Loucy (cell line): ENCODE measurements at regions not wholly inside any gene's neighbourhood (a gene's known extent, or its start where the extent isn't known, plus 50 kb on each side); places are given as distances from the start of the nearest gene placed in this dataset.

Experiments
- H2AFZ ChIP-seq: fragments of 200-600 bp; sonication (generic); 2 replicates; pipeline ENCODE4 v1.6.0; 2016; ENCODE audit warnings: antibody characterized with exemption, mild to moderate bottlenecking, low read length, moderate library complexity
- H3F3A ChIP-seq: fragments of 200-600 bp; 2 replicates; pipeline ENCODE4 v1.6.0; 2016; ENCODE audit warnings: antibody characterized with exemption, low read depth, mild to moderate bottlenecking
- H3K27me3 ChIP-seq: fragments of 200-600 bp; sonication (generic); 2 replicates; pipeline ENCODE4 v1.6.1; 2014; ENCODE audit warnings: low read length, mild to moderate bottlenecking; ENCODE audit not compliant: insufficient read depth, poor library complexity, severe bottlenecking
- H3K36me3 ChIP-seq: fragments of 200-600 bp; sonication (generic); 2 replicates; pipeline ENCODE4 v1.6.1; 2016; ENCODE audit warnings: low read length; ENCODE audit not compliant: insufficient read depth
- H3K4me1 ChIP-seq: fragments of 200-600 bp; sonication (generic); 2 replicates; pipeline ENCODE4 v1.5.1; 2014; ENCODE audit warnings: low read length, mild to moderate bottlenecking; ENCODE audit not compliant: insufficient read depth, poor library complexity, severe bottlenecking
- H3K4me2 ChIP-seq: fragments of 200-600 bp; sonication (generic); 2 replicates; pipeline ENCODE4 v1.6.0; 2014; ENCODE audit warnings: antibody characterized with exemption, low read length, low read depth, mild to moderate bottlenecking; ENCODE audit not compliant: poor library complexity, severe bottlenecking
- H3K4me3 ChIP-seq: fragments of 200-600 bp; sonication (generic); 2 replicates; pipeline ENCODE4 v1.5.1; 2014; ENCODE audit warnings: low read length, mild to moderate bottlenecking, mixed read lengths; ENCODE audit not compliant: poor library complexity, severe bottlenecking
- H3K79me2 ChIP-seq: fragments of 200-600 bp; sonication (generic); 2 replicates; pipeline ENCODE4 v1.6.1; 2014; ENCODE audit warnings: low read length; ENCODE audit not compliant: insufficient read depth
- H3K9ac ChIP-seq: fragments of 200-600 bp; sonication (generic); 2 replicates; pipeline ENCODE4 v1.6.0; 2014; ENCODE audit warnings: mild to moderate bottlenecking, low read depth, low read length, moderate library complexity; ENCODE audit not compliant: poor library complexity, severe bottlenecking
- H3K9me2 ChIP-seq: fragments of 200-600 bp; sonication (generic); replicated peaks from 2 replicates; pipeline ENCODE4 v1.6.1; 2016; ENCODE audit warnings: low read depth, low read length, mixed read lengths
- H3K9me3 ChIP-seq: fragments of 200-600 bp; sonication (generic); 2 replicates; pipeline ENCODE4 v1.6.1; 2014; ENCODE audit warnings: mild to moderate bottlenecking, antibody characterized with exemption, low read length, low read depth; ENCODE audit not compliant: insufficient read depth
- H4K20me1 ChIP-seq: fragments of 200-600 bp; sonication (generic); 2 replicates; pipeline ENCODE4 v1.6.0; 2014; ENCODE audit warnings: antibody characterized with exemption, low read length, mild to moderate bottlenecking; ENCODE audit not compliant: insufficient read depth, poor library complexity, severe bottlenecking
- CTCF ChIP-seq: fragments of 200-600 bp; sonication (generic); conservative IDR thresholded peaks from 2 replicates; pipeline ENCODE4 v1.5.1; 2014; ENCODE audit warnings: mild to moderate bottlenecking, antibody characterized with exemption, low read length
- EZH2phosphoT487 ChIP-seq: fragments of 200-600 bp; IDR thresholded peaks from 2 replicates; pipeline ENCODE4 v1.6.1; 2018; ENCODE audit warnings: antibody characterized with exemption, mild to moderate bottlenecking, moderate library complexity, borderline replicate concordance

DNA sequence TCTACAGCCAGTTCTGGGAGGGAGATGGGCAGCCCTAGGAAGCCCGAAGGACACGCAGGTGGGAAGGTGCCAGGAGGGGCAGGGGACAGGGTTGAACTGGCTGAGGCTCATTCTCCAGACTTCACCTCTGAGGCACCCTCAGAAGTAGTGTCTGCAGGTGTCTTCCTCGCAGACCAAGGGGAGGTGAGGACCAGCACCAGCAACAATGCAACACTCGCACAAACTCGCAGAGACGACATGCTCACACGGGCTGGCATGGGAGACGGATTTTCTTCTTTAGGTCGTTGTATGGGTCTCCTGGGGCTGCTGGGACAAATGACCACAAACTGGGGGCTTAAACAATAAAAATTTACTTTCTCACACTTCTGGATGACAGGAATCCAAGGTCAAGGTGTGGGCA, 132.2 kb upstream of the FOXF1 start:
- Histone ChIP-seq H3K27me3 (no peaks in the 10 kb centered on the region), H2AFZ (no peak overlapping the region), H3K79me2 (no peaks in the 10 kb centered on the region), H3K9me2 (no peaks in the 10 kb centered on the region), H3K36me3 (no peaks in the 10 kb centered on the region), H3F3A (no peaks in the 10 kb centered on the region), H3K4me2 (no peak overlapping the region), H3K9me3 (peaks cover 4% of the 10 kb centered on the region; the same call in 1 of the 2 replicates), H3K9ac (no peak overlapping the region), H3K4me1 (no peaks in the 10 kb centered on the region), H3K4me3 (no peak overlapping the region), H4K20me1 (no peaks in the 10 kb centered on the region)
- no peak for TF ChIP-seq EZH2phosphoT487
- no peak for TF ChIP-seq CTCF

- H3K9ac ChIP-seq, result no peak overlapping the region
- H3K9me2 ChIP-seq, result no peaks in the 10 kb centered on the region
- TF ChIP-seq EZH2phosphoT487 (no peak), CTCF (no peak)
- H3K4me3 ChIP-seq, result no peak overlapping the region
- no peak overlapping the region for H2AFZ ChIP-seq
- no peaks in the 10 kb centered on the region for H3K36me3 ChIP-seq
- H4K20me1 ChIP-seq, result no peaks in the 10 kb centered on the region
- H3F3A ChIP-seq, result no peaks in the 10 kb centered on the region
- H3K4me1 ChIP-seq, result no peaks in the 10 kb centered on the region
- H3K79me2 ChIP-seq, result no peaks in the 10 kb centered on the region
- no peaks in the 10 kb centered on the region; the same call in 1 of the 2 replicates for H3K9me3 ChIP-seq
- no peak overlapping the region for H3K4me2 ChIP-seq
- H3K27me3 ChIP-seq, result no peaks in the 10 kb centered on the region
These were observed 131.4 kb upstream of the FOXF1 start for GRCh38 chr16:86378831-86379504.

DNA sequence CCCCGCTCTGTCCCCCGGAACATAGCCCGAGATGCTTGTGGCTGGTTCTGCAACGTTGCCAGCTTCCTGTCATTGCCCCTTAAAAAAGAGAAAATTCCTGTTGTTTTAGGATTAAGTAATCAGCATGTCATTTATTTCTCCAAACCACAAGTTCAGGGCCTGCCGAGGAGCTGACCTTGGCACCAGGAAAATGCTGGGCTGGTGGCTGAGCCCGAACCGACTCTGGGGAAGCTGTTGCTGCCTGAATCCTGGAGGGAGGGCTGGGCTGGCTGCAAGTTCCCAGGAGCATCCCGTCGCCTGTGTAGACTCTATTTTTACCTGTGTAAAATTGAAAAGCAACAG, 130.9 kb upstream of the FOXF1 start:
- no peak overlapping the region for H2AFZ ChIP-seq
- no peak overlapping the region for H3K4me3 ChIP-seq
- H3K79me2 ChIP-seq, result no peaks in the 10 kb centered on the region
- H3K9ac ChIP-seq, result no peak overlapping the region
- H3K4me1 ChIP-seq, result no peaks in the 10 kb centered on the region
- no peak overlapping the region for H3K4me2 ChIP-seq
- no peak for TF ChIP-seq CTCF
- TF ChIP-seq EZH2phosphoT487, result no peak
- H3K36me3 ChIP-seq, result no peaks in the 10 kb centered on the region
- H3K9me2 ChIP-seq, result no peaks in the 10 kb centered on the region
- no peaks in the 10 kb centered on the region for H4K20me1 ChIP-seq
- H3K9me3 ChIP-seq, result no peaks in the 10 kb centered on the region
- no peaks in the 10 kb centered on the region for H3K27me3 ChIP-seq
- no peaks in the 10 kb centered on the region for H3F3A ChIP-seq
